ENCODE measurements at regions not wholly inside any gene's neighbourhood (a gene's known extent, or its start where the extent isn't known, plus 50 kb on each side); places are given as distances from the start of the nearest gene placed in this dataset.
"Not testable (repeated sequence)": the region's sequence is repeated elsewhere in the genome, so short reads cannot be mapped to it uniquely, and the experiment has no call there.

- TF ChIP-seq, protein P1, sequence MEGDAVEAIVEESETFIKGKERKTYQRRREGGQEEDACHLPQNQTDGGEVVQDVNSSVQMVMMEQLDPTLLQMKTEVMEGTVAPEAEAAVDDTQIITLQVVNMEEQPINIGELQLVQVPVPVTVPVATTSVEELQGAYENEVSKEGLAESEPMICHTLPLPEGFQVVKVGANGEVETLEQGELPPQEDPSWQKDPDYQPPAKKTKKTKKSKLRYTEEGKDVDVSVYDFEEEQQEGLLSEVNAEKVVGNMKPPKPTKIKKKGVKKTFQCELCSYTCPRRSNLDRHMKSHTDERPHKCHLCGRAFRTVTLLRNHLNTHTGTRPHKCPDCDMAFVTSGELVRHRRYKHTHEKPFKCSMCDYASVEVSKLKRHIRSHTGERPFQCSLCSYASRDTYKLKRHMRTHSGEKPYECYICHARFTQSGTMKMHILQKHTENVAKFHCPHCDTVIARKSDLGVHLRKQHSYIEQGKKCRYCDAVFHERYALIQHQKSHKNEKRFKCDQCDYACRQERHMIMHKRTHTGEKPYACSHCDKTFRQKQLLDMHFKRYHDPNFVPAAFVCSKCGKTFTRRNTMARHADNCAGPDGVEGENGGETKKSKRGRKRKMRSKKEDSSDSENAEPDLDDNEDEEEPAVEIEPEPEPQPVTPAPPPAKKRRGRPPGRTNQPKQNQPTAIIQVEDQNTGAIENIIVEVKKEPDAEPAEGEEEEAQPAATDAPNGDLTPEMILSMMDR (IDR thresholded peaks at IDR 0.05 in 4 of 5, conservative IDR thresholded peaks at IDR 0.05 in 1 of 5): no peak
- TF ChIP-seq POLR2A (IDR thresholded peaks at IDR 0.05): no peak
- Histone ChIP-seq H3K4me3 (no peak overlapping the region), H3K27ac (no peak overlapping the region), H3K27me3 (no peaks in the 10 kb centered on the region), H3K36me3 (no peaks in the 10 kb centered on the region), H3K4me1 (no peaks in the 10 kb centered on the region), H3K9me3 (no peaks in the 10 kb centered on the region)
- in situ Hi-C loops (cut with MboI; ENCODE audit: low sequenced_read_pairs in 4 of 4) (no loop called here), intact Hi-C loops (cut with DNase I; ENCODE audit: low total_unique reads) (no loop called here)
- ATAC-seq (no peak), DNase-seq (no peak)
Measured at GRCh38 chr6:100210137-100211117, 216.4 kb upstream of the MCHR2 start.

- in situ Hi-C loops (cut with MboI; ENCODE audit: low sequenced_read_pairs in 4 of 4): no loop called here
- DNase-seq (no peak), ATAC-seq (no peak)
- Histone ChIP-seq H3K36me3 (no peaks in the 10 kb centered on the region), H3K27me3 (no peaks in the 10 kb centered on the region), H3K4me1 (no peaks in the 10 kb centered on the region), H3K27ac (no peak overlapping the region), H3K9me3 (no peaks in the 10 kb centered on the region), H3K4me3 (no peak overlapping the region)
- TF ChIP-seq POLR2A (IDR thresholded peaks at IDR 0.05): no peak
- TF ChIP-seq, protein P1 (IDR thresholded peaks at IDR 0.05 in 4 of 5, conservative IDR thresholded peaks at IDR 0.05 in 1 of 5): no peak
- intact Hi-C loops (cut with DNase I; ENCODE audit: low total_unique reads): no loop called here
Measured at GRCh38 chr6:100209323-100210136, 215.5 kb upstream of the MCHR2 start.

GRCh38 chr6:100203400-100203799, 209.4 kb upstream of the MCHR2 start:
- ATAC-seq: no peak

DNA sequence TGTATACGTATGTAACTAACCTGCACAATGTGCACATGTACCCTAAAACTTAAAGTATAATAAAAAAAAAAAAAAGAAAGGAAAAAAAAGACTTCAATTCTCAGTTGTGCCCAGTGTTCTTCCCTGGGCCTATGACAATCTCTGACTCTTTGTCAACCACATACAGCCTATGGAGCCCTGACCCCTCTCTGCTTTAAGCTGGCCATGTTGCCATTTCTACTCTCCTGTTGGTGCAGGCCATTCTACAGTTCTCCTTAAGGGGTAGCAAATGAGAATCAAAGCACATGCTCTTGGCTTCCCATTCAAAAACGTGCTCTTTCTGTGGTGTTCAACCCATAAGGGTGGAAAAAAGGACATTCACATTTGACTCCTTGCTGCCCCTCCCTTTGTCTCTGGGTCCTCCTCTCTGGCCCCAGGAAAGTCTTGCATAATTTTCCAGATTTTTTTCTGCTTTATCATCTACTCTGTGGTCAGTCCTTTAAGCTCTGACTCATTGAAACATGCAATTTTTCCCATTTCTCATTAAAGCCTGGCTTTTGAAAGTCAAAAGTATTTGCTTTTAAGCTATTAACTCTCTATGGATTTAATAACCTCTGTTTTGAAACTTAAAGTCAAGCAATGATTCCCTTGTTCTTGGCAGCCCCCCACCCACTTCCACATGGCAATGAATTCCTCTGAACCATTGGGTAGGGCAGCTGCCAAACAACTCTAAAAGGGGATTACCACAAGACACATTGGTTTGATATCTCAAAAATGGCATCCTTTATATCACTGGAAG, 208.6 kb upstream of the MCHR2 start:
- TF ChIP-seq, protein P1 (IDR thresholded peaks at IDR 0.05 in 4 of 5, conservative IDR thresholded peaks at IDR 0.05 in 1 of 5): no peak
- TF ChIP-seq POLR2A (IDR thresholded peaks at IDR 0.05): no peak
- DNase-seq (no peak), ATAC-seq (peak in 1 of 2 donors; percentile 60)
- intact Hi-C loops (cut with DNase I; ENCODE audit: low total_unique reads): no loop called here
- Histone ChIP-seq H3K9me3 (no peaks in the 10 kb centered on the region), H3K4me3 (no peak overlapping the region), H3K27ac (peak overlapping the region in 1 of 4 donors; percentile 10), H3K36me3 (no peaks in the 10 kb centered on the region), H3K4me1 (no peaks in the 10 kb centered on the region), H3K27me3 (no peaks in the 10 kb centered on the region)
- in situ Hi-C loops (cut with MboI; ENCODE audit: low sequenced_read_pairs in 4 of 4): no loop called here

More at GRCh38 chr6:100203400-100203799, 209.4 kb upstream of the MCHR2 start:
- Histone ChIP-seq H3K27ac (no peak overlapping the region), H3K27me3 (no peaks in the 10 kb centered on the region), H3K9me3 (no peaks in the 10 kb centered on the region), H3K4me1 (no peaks in the 10 kb centered on the region), H3K4me3 (no peak overlapping the region), H3K36me3 (no peaks in the 10 kb centered on the region)
- in situ Hi-C loops (cut with MboI; ENCODE audit: low sequenced_read_pairs in 4 of 4) (no loop called here), intact Hi-C loops (cut with DNase I; ENCODE audit: low total_unique reads) (no loop called here)
- no peak for TF ChIP-seq POLR2A (IDR thresholded peaks at IDR 0.05)
- TF ChIP-seq, protein P1 (IDR thresholded peaks at IDR 0.05 in 4 of 5, conservative IDR thresholded peaks at IDR 0.05 in 1 of 5): no peak
- no peak for DNase-seq

- intact Hi-C loops (cut with DNase I; ENCODE audit: low total_unique reads); H3K9me3 ChIP-seq; H3K4me3 ChIP-seq; H3K4me1 ChIP-seq; ATAC-seq; H3K36me3 ChIP-seq; DNase-seq; in situ Hi-C loops (cut with MboI; ENCODE audit: low sequenced_read_pairs in 4 of 4); H3K27ac ChIP-seq; H3K27me3 ChIP-seq: not testable (repeated sequence)
Measured at GRCh38 chr6:100196214-100196982, 202.4 kb upstream of the MCHR2 start.

DNA sequence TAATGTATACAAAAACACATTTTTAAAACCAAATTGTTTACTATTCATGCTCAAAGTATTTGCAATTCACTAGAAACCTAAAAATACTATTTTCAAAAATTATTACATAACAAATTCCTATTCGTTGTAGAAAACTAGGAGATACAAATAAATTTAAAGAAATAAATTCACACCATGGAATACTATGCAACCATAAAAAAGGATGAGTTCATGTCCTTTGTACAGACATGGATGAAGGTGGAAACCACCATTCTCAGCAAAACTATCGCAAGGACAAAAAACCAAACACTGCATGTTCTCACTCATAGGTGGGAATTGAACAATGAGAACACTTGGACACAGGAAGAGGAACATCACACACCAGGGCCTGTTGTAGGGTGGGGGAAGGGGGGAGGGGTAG, 201.2 kb upstream of the MCHR2 start:
- H3K36me3 ChIP-seq; in situ Hi-C loops (cut with MboI; ENCODE audit: low sequenced_read_pairs in 4 of 4); H3K9me3 ChIP-seq; H3K4me3 ChIP-seq; ATAC-seq; H3K27ac ChIP-seq; H3K27me3 ChIP-seq; DNase-seq; intact Hi-C loops (cut with DNase I; ENCODE audit: low total_unique reads); H3K4me1 ChIP-seq: not testable (repeated sequence)
